Peyer's patch (tissue), 4 donors: ENCODE measurements at regions not wholly inside any gene's neighbourhood (a gene's known extent, or its start where the extent isn't known, plus 50 kb on each side); places are given as distances from the start of the nearest gene placed in this dataset.
"Not testable (repeated sequence)": the region's sequence is repeated elsewhere in the genome, so short reads cannot be mapped to it uniquely, and the experiment has no call there.

Source experiments
- DNase-seq, 3 donors: peaks; one replicate each; pipeline ENCODE4 v3.0.0-alpha.2; 2017 to 2019
- H3K27ac ChIP-seq, 4 donors: fragments of 200-600 bp; sonication (generic); one replicate each; pipeline ENCODE4 v1.5.1; 2016 to 2019
- H3K27me3 ChIP-seq, 2 donors: fragments of 200-600 bp; sonication (generic); one replicate each; pipeline ENCODE4 v1.5.1; 2019
- H3K36me3 ChIP-seq, 3 donors: fragments of 200-600 bp; sonication (generic); one replicate each; pipeline ENCODE4 v1.5.1; 2016 to 2019
- H3K4me1 ChIP-seq, 4 donors: fragments of 200-600 bp; sonication (generic); one replicate each; pipeline ENCODE4 v1.5.1; 2016 to 2019
- H3K4me3 ChIP-seq, 4 donors: fragments of 200-600 bp; sonication (generic); 1 replicate in 3 of 4; 2 replicates in 1 of 4; pipeline ENCODE4 v1.5.1; 2016 to 2019; ENCODE audit warnings: mild to moderate bottlenecking in 1 of 4
- H3K9me3 ChIP-seq, 4 donors: fragments of 200-600 bp; sonication (generic); one replicate each; pipeline ENCODE4 v1.5.1; 2016 to 2019; ENCODE audit warnings: mild to moderate bottlenecking in 1 of 4
- CTCF ChIP-seq, 6 experiments: fragments of 450-650 bp in 4 of 6; fragments of 200-600 bp in 2 of 6; sonication (generic) in 1 of 6; IDR thresholded peaks; one replicate each; pipeline ENCODE4 v1.5.1; 2017 to 2019; ENCODE audit warnings: antibody characterized with exemption in 6 of 6, mild to moderate bottlenecking in 3 of 6, moderate library complexity in 1 of 6
- POLR2A ChIP-seq, 2 donors: fragments of 450-650 bp; IDR thresholded peaks; one replicate each; pipeline ENCODE4 v1.5.1; 2017; ENCODE audit warnings: antibody characterized with exemption in 2 of 2, mild to moderate bottlenecking in 2 of 2, moderate library complexity in 2 of 2

GRCh38 chr1:31515056-31515775 is 61.1 kb upstream of the TINAGL1 start:
- Histone ChIP-seq H3K36me3 (no peaks in the 10 kb centered on the region), H3K27me3 (no peaks in the 10 kb centered on the region), H3K9me3 (peaks cover 0 to 3% (median 0%) of the 10 kb centered on the region in 4 donors), H3K4me3 (no peak overlapping the region), H3K27ac (no peak overlapping the region), H3K4me1 (no peaks in the 10 kb centered on the region)
- no peak for DNase-seq
- no peak for TF ChIP-seq POLR2A (IDR thresholded peaks at IDR 0.05)
- TF ChIP-seq CTCF (IDR thresholded peaks at IDR 0.05): no peak

GRCh38 chr1:31515936-31516335 is 60.4 kb upstream of the TINAGL1 start:
- no peak overlapping the region for H3K4me3 ChIP-seq
- no peaks in the 10 kb centered on the region for H3K27me3 ChIP-seq
- no peak for DNase-seq
- H3K9me3 ChIP-seq: peaks cover 0 to 3% (median 0%) of the 10 kb centered on the region in 4 donors
- TF ChIP-seq POLR2A (IDR thresholded peaks at IDR 0.05) (no peak), CTCF (IDR thresholded peaks at IDR 0.05) (no peak)
- H3K4me1 ChIP-seq: no peaks in the 10 kb centered on the region
- no peaks in the 10 kb centered on the region for H3K36me3 ChIP-seq
- H3K27ac ChIP-seq: no peak overlapping the region

DNA sequence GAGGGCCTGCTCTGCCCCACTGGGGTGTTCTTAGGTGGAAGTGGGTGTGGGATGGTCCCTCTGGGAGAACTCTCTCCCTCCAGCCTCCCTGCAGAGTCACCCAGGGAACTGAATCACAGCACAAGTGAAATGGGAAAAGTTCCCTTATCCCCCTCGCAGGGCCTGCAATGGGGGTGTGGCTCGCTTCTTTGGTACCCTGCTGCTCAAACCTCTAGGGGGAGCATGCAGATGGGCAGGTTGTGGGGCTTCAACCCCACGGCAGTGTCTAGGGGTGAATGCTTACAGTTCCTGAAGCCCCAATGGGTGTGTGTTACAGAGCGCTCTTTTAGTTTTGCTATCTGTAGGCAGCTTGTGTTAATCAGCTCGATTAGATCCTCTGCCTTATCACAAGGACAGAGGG is 59.0 kb upstream of the TINAGL1 start:
- peaks cover 0 to 3% (median 0%) of the 10 kb centered on the region in 4 donors for H3K9me3 ChIP-seq
- H3K27ac ChIP-seq: no peak overlapping the region
- H3K36me3 ChIP-seq: no peaks in the 10 kb centered on the region
- H3K4me1 ChIP-seq: no peaks in the 10 kb centered on the region
- no peak for DNase-seq
- TF ChIP-seq POLR2A (IDR thresholded peaks at IDR 0.05): no peak
- no peak for TF ChIP-seq CTCF (IDR thresholded peaks at IDR 0.05)
- no peak overlapping the region for H3K4me3 ChIP-seq
- no peaks in the 10 kb centered on the region for H3K27me3 ChIP-seq

DNA sequence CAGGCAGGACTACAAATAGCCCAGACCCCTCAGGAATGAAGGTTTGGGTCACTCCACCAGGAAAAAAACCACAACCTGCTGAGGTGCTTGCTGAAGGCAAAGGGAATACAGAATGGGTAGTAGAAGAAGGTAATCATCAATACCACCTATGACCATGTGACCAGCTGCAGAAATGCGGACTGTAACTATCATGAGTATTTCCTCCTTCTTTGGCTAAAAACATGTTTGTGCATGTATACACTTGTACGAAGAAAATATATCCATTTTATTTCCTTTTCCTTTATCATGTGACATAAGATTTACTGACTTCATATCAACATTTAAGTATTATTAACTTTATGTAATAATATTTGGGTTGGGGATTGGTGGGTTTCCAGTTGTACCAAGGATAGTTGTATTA is 58.3 kb upstream of the TINAGL1 start:
- not testable (repeated sequence) for H3K36me3 ChIP-seq, H3K4me3 ChIP-seq, H3K9me3 ChIP-seq, H3K4me1 ChIP-seq, H3K27ac ChIP-seq, DNase-seq, H3K27me3 ChIP-seq

GRCh38 chr1:31521761-31522555 is 54.4 kb upstream of the TINAGL1 start:
- no peaks in the 10 kb centered on the region for H3K9me3 ChIP-seq
- no peak overlapping the region for H3K27ac ChIP-seq
- DNase-seq: no peak
- no peaks in the 10 kb centered on the region for H3K27me3 ChIP-seq
- no peak overlapping the region for H3K4me3 ChIP-seq
- TF ChIP-seq POLR2A (IDR thresholded peaks at IDR 0.05): no peak
- TF ChIP-seq CTCF (IDR thresholded peaks at IDR 0.05): no peak
- no peaks in the 10 kb centered on the region for H3K4me1 ChIP-seq
- H3K36me3 ChIP-seq: no peaks in the 10 kb centered on the region

DNA sequence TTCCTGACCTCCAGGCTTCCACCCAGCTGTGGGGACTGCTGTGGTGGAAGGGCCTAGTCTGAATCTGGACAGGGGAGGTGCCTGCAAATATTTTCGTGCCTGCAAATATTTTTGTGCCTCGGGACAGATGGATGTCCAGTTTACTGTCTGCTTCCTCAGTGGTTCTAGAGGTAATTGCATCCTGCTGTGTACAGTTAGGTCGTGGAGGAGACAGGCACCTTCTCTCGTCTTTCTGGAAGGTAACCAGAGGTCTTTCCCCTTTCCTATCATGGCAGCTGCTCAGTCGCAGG is 53.8 kb upstream of the TINAGL1 start:
- TF ChIP-seq CTCF (IDR thresholded peaks at IDR 0.05) (no peak), POLR2A (IDR thresholded peaks at IDR 0.05) (no peak)
- Histone ChIP-seq H3K4me3 (no peak overlapping the region), H3K27ac (no peak overlapping the region), H3K4me1 (no peaks in the 10 kb centered on the region), H3K27me3 (no peaks in the 10 kb centered on the region), H3K9me3 (no peaks in the 10 kb centered on the region), H3K36me3 (no peaks in the 10 kb centered on the region)
- no peak for DNase-seq
